H1 (cell line): ENCODE measurements at regions not wholly inside any gene's neighbourhood (a gene's known extent, or its start where the extent isn't known, plus 50 kb on each side); places are given as distances from the start of the nearest gene placed in this dataset.

ENCODE experiments used
- CTCF ChIA-PET: fragments of 300-600 bp; sonication (Branson Sonifier 250); formaldehyde crosslinking; loops from one replicate; lab custom pipeline; 2021; ENCODE audit not compliant: partially characterized antibody; lab: Charles Lee
- POLR2A ChIA-PET: fragments of 300-600 bp; sonication (Branson Sonifier 250); formaldehyde crosslinking; loops from one replicate; lab custom pipeline; 2021; ENCODE audit warnings: inconsistent platforms; ENCODE audit not compliant: partially characterized antibody; lab: Charles Lee
- DNase-seq, 2 experiments: peaks; one replicate each; pipeline versions ENCODE4 v3.0.0 to v3.0.0-alpha.2; 2010 to 2022; ENCODE audit warnings: low spot score in 2 of 2, low read depth in 1 of 2, mixed read lengths in 1 of 2
- FAIRE-seq: peaks from 2 replicates; lab custom pipeline; 2011; peaks lifted over from hg19 to GRCh38; lab: Jason Lieb, UNC
- H2AFZ ChIP-seq: 2 replicates; pipeline ENCODE4 v1.8.1; 2012; ENCODE audit warnings: low read length, inconsistent platforms
- H2AK5ac ChIP-seq: 2 replicates; pipeline ENCODE4 v1.6.1; 2013; ENCODE audit warnings: low read depth, low read length
- H2BK120ac ChIP-seq: replicated peaks from 2 replicates; pipeline ENCODE3; 2013; ENCODE audit warnings: low read depth, low read length, inconsistent platforms
- H2BK12ac ChIP-seq: 2 replicates; pipeline ENCODE4 v1.6.1; 2013; ENCODE audit warnings: low read depth, low read length
- H2BK15ac ChIP-seq: 2 replicates; pipeline ENCODE4 v1.6.1; 2013; ENCODE audit warnings: low read length
- H2BK20ac ChIP-seq: 2 replicates; pipeline ENCODE4 v1.6.1; 2013; ENCODE audit warnings: low read length
- H2BK5ac ChIP-seq: 2 replicates; pipeline ENCODE4 v1.6.1; 2013; ENCODE audit warnings: low read depth, low read length
- H3K14ac ChIP-seq: 2 replicates; pipeline ENCODE4 v1.6.1; 2013; ENCODE audit warnings: inconsistent platforms; ENCODE audit not compliant: insufficient read length
- H3K18ac ChIP-seq: 2 replicates; pipeline ENCODE4 v1.6.1; 2013; ENCODE audit warnings: low read length; ENCODE audit errors: extremely low read depth
- H3K23ac ChIP-seq: 2 replicates; pipeline ENCODE4 v1.6.1; 2013; ENCODE audit warnings: inconsistent platforms; ENCODE audit not compliant: insufficient read length
- H3K23me2 ChIP-seq: 2 replicates; pipeline ENCODE4 v1.6.1; 2013; ENCODE audit warnings: low read depth, low read length
- H3K27ac ChIP-seq: 2 replicates; pipeline ENCODE4 v1.6.1; 2011; ENCODE audit warnings: low read depth, low read length, inconsistent platforms
- H3K27me3 ChIP-seq, 4 experiments: replicated peaks in 1 of 4; 1 replicate in 1 of 4; 2 replicates in 3 of 4; pipeline versions ENCODE4 v1.6.1 to v1.8.1; 2011 to 2013; ENCODE audit warnings: low read length in 3 of 4, mild to moderate bottlenecking in 3 of 4, inconsistent platforms in 2 of 4, mixed read lengths in 2 of 4, moderate library complexity in 1 of 4; ENCODE audit not compliant: control insufficient read depth in 3 of 4, insufficient read depth in 3 of 4; ENCODE audit errors: extremely low read depth in 1 of 4
- H3K36me3 ChIP-seq, 4 experiments: 2 replicates each; pipeline versions ENCODE4 v1.6.1 to v1.8.1; 2011 to 2013; ENCODE audit warnings: mild to moderate bottlenecking in 4 of 4, low read length in 3 of 4, moderate library complexity in 2 of 4, control low read depth in 1 of 4, inconsistent platforms in 1 of 4; ENCODE audit not compliant: insufficient read depth in 4 of 4, control insufficient read depth in 2 of 4
- H3K4ac ChIP-seq: replicated peaks from 2 replicates; pipeline ENCODE3; 2013; ENCODE audit warnings: low read length, low read depth, mixed read lengths, inconsistent platforms; ENCODE audit not compliant: insufficient read length
- H3K4me1 ChIP-seq, 4 experiments: replicated peaks in 1 of 4; 1 replicate in 1 of 4; 2 replicates in 3 of 4; pipeline versions ENCODE4 v1.6.1 to v1.8.1; 2011 to 2013; ENCODE audit warnings: low read length in 3 of 4, inconsistent platforms in 2 of 4, mixed read lengths in 1 of 4; ENCODE audit not compliant: insufficient read depth in 4 of 4, control insufficient read depth in 3 of 4
- H3K4me2 ChIP-seq, 2 experiments: 2 replicates each; pipeline versions ENCODE4 v1.6.1 to v1.8.1; 2011 to 2013; ENCODE audit warnings: low read depth in 2 of 2, low read length in 2 of 2, control low read depth in 1 of 2, inconsistent platforms in 1 of 2, mild to moderate bottlenecking in 1 of 2; ENCODE audit not compliant: insufficient read depth in 1 of 2
- H3K4me3 ChIP-seq, 4 experiments: fragments of 200-600, 300-600 bp in 1 of 4; sonication (generic), shearing (Covaris generic), sonication (Bioruptor Twin) in 1 of 4; 2 replicates each; pipeline versions ENCODE4 v1.5.1 to v1.8.1; 2011 to 2016; ENCODE audit warnings: low read length in 4 of 4, low read depth in 3 of 4, control low read depth in 2 of 4, inconsistent platforms in 2 of 4, mild to moderate bottlenecking in 2 of 4, mixed read lengths in 1 of 4, moderate library complexity in 1 of 4; ENCODE audit not compliant: insufficient read depth in 2 of 4; ENCODE audit errors: extremely low read depth in 1 of 4
- H3K56ac ChIP-seq: replicated peaks from 2 replicates; pipeline ENCODE3; 2013; ENCODE audit warnings: low read depth, mild to moderate bottlenecking, mixed read lengths, low read length, inconsistent platforms; ENCODE audit not compliant: insufficient read length
- H3K79me1 ChIP-seq: 2 replicates; pipeline ENCODE4 v1.6.1; 2013; ENCODE audit warnings: low read depth, low read length, control low read depth
- H3K79me2 ChIP-seq, 2 experiments: 2 replicates each; pipeline versions ENCODE4 v1.6.1 to v1.8.1; 2012 to 2013; ENCODE audit warnings: low read length in 2 of 2, mild to moderate bottlenecking in 2 of 2, inconsistent platforms in 1 of 2; ENCODE audit not compliant: insufficient read depth in 2 of 2, control insufficient read depth in 1 of 2
- H3K9ac ChIP-seq, 4 experiments: replicated peaks in 1 of 4; 1 replicate in 1 of 4; 2 replicates in 3 of 4; pipeline versions ENCODE4 v1.6.1 to v1.8.1; 2011 to 2013; ENCODE audit warnings: low read depth in 3 of 4, low read length in 3 of 4, control low read depth in 2 of 4, mild to moderate bottlenecking in 2 of 4, moderate library complexity in 2 of 4, inconsistent platforms in 1 of 4; ENCODE audit errors: extremely low read depth in 1 of 4
- H3K9me3 ChIP-seq, 2 experiments: 2 replicates each; pipeline versions ENCODE4 v1.6.1 to v1.8.1; 2012 to 2013; ENCODE audit warnings: mild to moderate bottlenecking in 2 of 2, moderate library complexity in 2 of 2, control low read depth in 1 of 2, inconsistent platforms in 1 of 2, low read depth in 1 of 2, low read length in 1 of 2, mixed read lengths in 1 of 2; ENCODE audit not compliant: insufficient read depth in 2 of 2
- H4K20me1 ChIP-seq, 2 experiments: replicated peaks in 1 of 2; 2 replicates each; pipeline versions ENCODE3 to v1.8.1; 2011 to 2013; ENCODE audit warnings: inconsistent platforms in 2 of 2, low read length in 2 of 2, mild to moderate bottlenecking in 1 of 2; ENCODE audit not compliant: insufficient read depth in 2 of 2, control insufficient read depth in 1 of 2
- H4K5ac ChIP-seq: 2 replicates; pipeline ENCODE4 v1.6.1; 2013; ENCODE audit warnings: low read length, low read depth, mixed read lengths, inconsistent platforms; ENCODE audit not compliant: insufficient read length
- H4K8ac ChIP-seq: 2 replicates; pipeline ENCODE4 v1.8.0; 2013; ENCODE audit warnings: mild to moderate bottlenecking, moderate library complexity, low read length, inconsistent platforms; ENCODE audit not compliant: insufficient read depth; ENCODE audit errors: extremely low read depth
- H4K91ac ChIP-seq: replicated peaks from 2 replicates; pipeline ENCODE3; 2013; ENCODE audit warnings: low read length, mixed read lengths, inconsistent platforms; ENCODE audit not compliant: insufficient read length
- CBX5 ChIP-seq: fragments of 300-800, 300-1000 bp; sonication (generic); IDR thresholded peaks from 2 replicates; pipeline ENCODE4 v1.7.1; 2016; ENCODE audit warnings: antibody characterized with exemption, low read length, low read depth
- CHD1 ChIP-seq: IDR thresholded peaks from 2 replicates; pipeline ENCODE4 v1.6.1; 2012; ENCODE audit warnings: low read depth, low read length, improper control_type of control experiment
- CHD2 ChIP-seq: IDR thresholded peaks from 2 replicates; pipeline ENCODE4 v1.6.1; 2012; ENCODE audit warnings: low read length, improper control_type of control experiment
- HDAC2 ChIP-seq, 2 experiments: fragments of 300-600 bp in 1 of 2; sonication (generic) in 1 of 2; IDR thresholded peaks; 2 replicates each; pipeline ENCODE4 v1.6.1; 2011 to 2012; ENCODE audit warnings: low read depth in 2 of 2, low read length in 2 of 2, mild to moderate bottlenecking in 2 of 2, moderate library complexity in 2 of 2, borderline replicate concordance in 1 of 2, inconsistent platforms in 1 of 2
- KDM1A ChIP-seq: fragments of 200-600, 300-600 bp; sonication (generic); IDR thresholded peaks from 2 replicates; pipeline ENCODE4 v1.7.1; 2016; ENCODE audit warnings: mild to moderate bottlenecking, low read length, borderline replicate concordance
- KDM4A ChIP-seq: IDR thresholded peaks from one replicate; pipeline ENCODE4 v1.7.1; 2012; ENCODE audit warnings: low read depth, mild to moderate bottlenecking, moderate library complexity, low read length, inconsistent platforms; ENCODE audit not compliant: severe bottlenecking
- MAFK ChIP-seq: IDR thresholded peaks from 2 replicates; pipeline ENCODE4 v1.6.1; 2012; ENCODE audit warnings: low read depth, mild to moderate bottlenecking, improper control_type of control experiment, low read length
- POLR2AphosphoS5 ChIP-seq: IDR thresholded peaks from 2 replicates; pipeline ENCODE4 v1.6.1; 2011; ENCODE audit warnings: low read depth, low read length
- POU5F1 ChIP-seq: IDR thresholded peaks from 2 replicates; pipeline ENCODE4 v1.6.1; 2011; ENCODE audit warnings: low read depth, mild to moderate bottlenecking, low read length, moderate library complexity
- RAD21 ChIP-seq, 2 experiments: IDR thresholded peaks in 1 of 2; conservative IDR thresholded peaks in 1 of 2; 2 replicates each; pipeline ENCODE4 v1.6.1; 2011; ENCODE audit warnings: low read depth in 2 of 2, low read length in 2 of 2, improper control_type of control experiment in 1 of 2, inconsistent platforms in 1 of 2, mild to moderate bottlenecking in 1 of 2, moderate library complexity in 1 of 2
- RBBP5 ChIP-seq: IDR thresholded peaks from 2 replicates; pipeline ENCODE4 v1.7.1; 2012; ENCODE audit warnings: low read depth, mild to moderate bottlenecking, inconsistent platforms, low read length, moderate library complexity, borderline replicate concordance
- SIX5 ChIP-seq: IDR thresholded peaks from 2 replicates; pipeline ENCODE4 v1.6.1; 2011; ENCODE audit warnings: mild to moderate bottlenecking, low read depth, low read length
- SRF ChIP-seq: IDR thresholded peaks from 2 replicates; pipeline ENCODE4 v1.6.1; 2011; ENCODE audit warnings: mild to moderate bottlenecking, low read depth, low read length, moderate library complexity
- WGBS, 2 experiments: shearing (Covaris generic) in 1 of 2; methylation state at CpG; one replicate each; pipeline versions ENCODE4 v1.1.6 to v1.1.7; 2013 to 2015; ENCODE audit warnings: low lambda C conversion rate in 2 of 2, mixed read lengths in 2 of 2, inconsistent platforms in 1 of 2, low coverage in 1 of 2, missing lambda C conversion rate in 1 of 2; ENCODE audit not compliant: insufficient replicate concordance in 2 of 2, insufficient coverage in 1 of 2, insufficient read length in 1 of 2; ENCODE audit errors: extremely low coverage in 1 of 2, missing lambda C conversion rate in 1 of 2; 5-methylcytosine and 5-hydroxymethylcytosine counted together
- TF ChIP-seq, protein P1 (sequence below): IDR thresholded peaks from 2 replicates; pipeline ENCODE4 v1.6.1; 2011; ENCODE audit warnings: low read length, improper control_type of control experiment

DNA sequence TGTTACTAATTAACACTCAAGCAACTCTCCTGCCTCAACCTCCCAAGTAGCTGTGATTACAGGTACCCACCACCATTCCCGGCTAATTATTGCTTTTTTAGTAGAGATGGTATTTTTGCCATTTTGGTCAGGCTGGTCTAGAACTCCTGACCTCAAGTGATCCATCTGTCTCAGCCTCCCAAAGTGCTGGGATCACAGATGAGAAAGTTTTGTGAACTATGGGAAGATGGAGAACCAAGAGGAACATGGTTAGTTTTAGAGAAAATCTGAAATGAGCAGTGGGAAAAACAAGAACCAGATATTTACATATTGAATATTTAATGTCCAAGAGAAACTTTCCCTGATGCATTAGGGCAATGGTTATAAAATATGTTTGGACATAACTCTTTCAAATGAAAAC, 863.6 kb upstream of the MIR17HG start:
- no peak for DNase-seq
- Histone ChIP-seq H3K4ac (no peak overlapping the region), H3K79me2 (no peaks in the 10 kb centered on the region), H3K23me2 (no peaks in the 10 kb centered on the region), H2AK5ac (no peak overlapping the region), H4K5ac (no peak overlapping the region), H3K56ac (no peak overlapping the region), H3K36me3 (no peaks in the 10 kb centered on the region), H3K18ac (no peak overlapping the region), H4K91ac (no peak overlapping the region), H4K20me1 (no peaks in the 10 kb centered on the region), H3K79me1 (no peaks in the 10 kb centered on the region), H2BK15ac (no peak overlapping the region), H2AFZ (no peak overlapping the region), H3K27ac (no peak overlapping the region), H3K4me2 (no peak overlapping the region), H3K4me3 (no peak overlapping the region), H2BK20ac (no peak overlapping the region), H3K4me1 (no peaks in the 10 kb centered on the region), H3K27me3 (peaks cover 0 to 1% (median 0%) of the 10 kb centered on the region in 4 experiments; a peak in 1 of 7 replicates), H4K8ac (no peak overlapping the region), H2BK5ac (no peak overlapping the region), H3K9me3 (no peaks in the 10 kb centered on the region; a peak in 1 of 4 replicates), H3K14ac (no peak overlapping the region), H2BK12ac (no peak overlapping the region), H3K9ac (no peak overlapping the region), H2BK120ac (no peak overlapping the region), H3K23ac (no peak overlapping the region)
- 83% methylated on average over 1 of the region's 1 CpG; no CpG with 5 or more reads in 1 of the 2 experiments for WGBS, 2 experiments
- ChIA-PET CTCF (no interaction called here), POLR2A (no interaction called here)
- no peak for TF ChIP-seq CHD1
- no peak for TF ChIP-seq MAFK
- no peak for TF ChIP-seq RBBP5
- TF ChIP-seq HDAC2 (IDR thresholded peaks at IDR 0.05; ENCODE audit: borderline replicate concordance in 1 of 2, low read depth in 2 of 2, low read length in 2 of 2): no peak
- no peak for TF ChIP-seq POU5F1
- TF ChIP-seq KDM1A: no peak
- no peak for TF ChIP-seq POLR2AphosphoS5
- TF ChIP-seq RAD21 (IDR thresholded peaks at IDR 0.05 in 1 of 2, conservative IDR thresholded peaks at IDR 0.05 in 1 of 2; ENCODE audit: low read depth in 2 of 2, low read length in 2 of 2): no peak
- TF ChIP-seq SRF: no peak
- no peak for TF ChIP-seq CHD2
- TF ChIP-seq, protein P1, sequence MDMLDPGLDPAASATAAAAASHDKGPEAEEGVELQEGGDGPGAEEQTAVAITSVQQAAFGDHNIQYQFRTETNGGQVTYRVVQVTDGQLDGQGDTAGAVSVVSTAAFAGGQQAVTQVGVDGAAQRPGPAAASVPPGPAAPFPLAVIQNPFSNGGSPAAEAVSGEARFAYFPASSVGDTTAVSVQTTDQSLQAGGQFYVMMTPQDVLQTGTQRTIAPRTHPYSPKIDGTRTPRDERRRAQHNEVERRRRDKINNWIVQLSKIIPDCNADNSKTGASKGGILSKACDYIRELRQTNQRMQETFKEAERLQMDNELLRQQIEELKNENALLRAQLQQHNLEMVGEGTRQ: no peak
- TF ChIP-seq CBX5: no peak
- TF ChIP-seq SIX5: no peak
- no peak for TF ChIP-seq KDM4A
- FAIRE-seq: no peak
